HG02759 (cell line): ENCODE measurements at regions not wholly inside any gene's neighbourhood (a gene's known extent, or its start where the extent isn't known, plus 50 kb on each side); places are given as distances from the start of the nearest gene placed in this dataset.

Experiments used
- ATAC-seq: cut with Tn5 transposase; IDR thresholded peaks from one replicate; pipeline ENCODE4 v1.9.1; 2021; ENCODE audit warnings: mild to moderate bottlenecking, moderate library complexity; ENCODE audit not compliant: unreplicated experiment

DNA sequence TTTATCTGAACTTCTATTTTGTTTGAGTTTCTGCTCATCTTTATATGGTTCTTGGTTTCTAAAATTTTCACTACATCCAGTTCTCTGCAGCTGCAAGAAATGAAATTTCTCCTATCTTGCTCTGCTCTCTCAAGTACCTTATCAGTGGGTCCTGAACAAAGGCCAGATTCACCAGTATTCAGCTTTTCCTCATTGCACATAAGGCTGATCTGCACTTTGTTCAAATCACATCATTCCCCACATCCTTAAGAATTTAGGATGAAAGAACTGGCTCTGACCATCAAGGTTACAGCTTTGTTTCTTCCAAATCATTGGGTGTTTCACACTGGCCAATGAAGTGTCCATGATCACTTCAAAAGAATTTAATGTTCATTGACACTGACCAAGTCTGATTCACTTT is 211.4 kb downstream of the GRIN2B start:
- ATAC-seq, result no peak

GRCh38 chr12:13769273-13769672 is 212.1 kb downstream of the GRIN2B start:
- no peak for ATAC-seq

GRCh38 chr12:13764748-13765147 is 216.7 kb downstream of the GRIN2B start:
- no peak for ATAC-seq

DNA sequence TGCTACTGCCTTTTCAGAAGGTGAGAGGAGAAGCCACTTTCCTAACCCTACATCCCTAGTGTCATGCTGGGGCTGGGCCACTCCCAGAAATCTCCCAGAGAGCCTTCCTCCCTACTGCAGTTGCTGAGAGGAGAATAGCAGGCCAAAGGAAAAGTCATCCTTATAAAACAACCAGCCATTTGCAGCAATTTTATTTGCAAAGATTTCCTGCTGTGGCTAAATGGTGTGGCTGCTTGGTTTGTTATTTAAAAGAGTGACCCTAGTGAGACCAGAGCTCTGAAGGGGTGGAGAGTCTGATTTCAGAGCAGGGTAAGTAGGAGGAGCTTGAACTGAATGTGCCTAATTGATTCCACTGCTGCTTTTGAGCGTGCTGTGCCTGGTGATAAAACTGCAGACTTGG is 232.0 kb downstream of the GRIN2B start:
- no peak for ATAC-seq

- no peak for ATAC-seq
Measured at GRCh38 chr12:13745111-13745860, 236.1 kb downstream of the GRIN2B start.

GRCh38 chr12:13744561-13744960 is 236.8 kb downstream of the GRIN2B start:
- no peak for ATAC-seq

DNA sequence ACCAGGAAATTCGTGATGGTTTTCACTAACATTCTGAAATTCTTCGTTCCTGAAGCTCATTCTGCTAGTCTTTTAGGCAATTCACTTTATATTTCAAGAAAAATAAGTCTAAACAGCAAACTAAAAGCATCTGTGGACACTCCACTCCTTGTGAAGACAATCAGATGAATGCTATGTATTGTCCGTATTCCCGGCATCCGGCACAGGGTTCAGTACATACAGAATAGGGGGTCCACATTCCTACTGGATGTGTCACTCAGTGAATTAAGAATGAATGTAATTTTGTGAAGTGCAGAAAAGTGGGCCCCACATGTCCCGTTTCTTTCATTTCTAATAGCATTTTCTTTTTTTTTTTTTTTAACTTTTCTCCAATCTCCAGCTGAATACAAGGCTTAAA is 241.3 kb downstream of the GRIN2B start:
- ATAC-seq, result no peak

- no peak for ATAC-seq
Measured at GRCh38 chr12:13735734-13736133, 245.7 kb downstream of the GRIN2B start.

GRCh38 chr12:13734584-13735152 is 246.7 kb downstream of the GRIN2B start:
- ATAC-seq, result no peak

GRCh38 chr12:13727707-13728195 is 253.7 kb downstream of the GRIN2B start:
- ATAC-seq, result no peak

DNA sequence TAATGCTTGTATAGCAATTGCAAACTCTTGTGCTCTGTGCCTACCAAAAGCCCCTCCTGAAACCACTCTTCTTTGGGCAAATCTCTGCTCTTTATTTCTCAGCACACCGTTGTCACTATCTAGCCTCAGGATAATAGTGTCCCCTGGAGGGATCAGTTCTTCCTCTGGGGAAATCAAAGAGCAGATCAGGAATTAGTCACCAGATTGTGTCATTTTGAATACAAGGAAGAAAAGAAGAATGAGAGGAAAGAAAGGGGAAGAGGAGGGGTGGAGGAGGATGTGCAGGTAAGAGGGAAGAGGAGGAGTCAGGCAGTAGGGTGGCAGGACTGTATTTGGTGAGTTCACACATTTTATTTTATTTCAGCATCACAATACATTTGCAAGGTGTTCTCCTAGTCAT is 256.4 kb downstream of the GRIN2B start:
- ATAC-seq, result no peak

DNA sequence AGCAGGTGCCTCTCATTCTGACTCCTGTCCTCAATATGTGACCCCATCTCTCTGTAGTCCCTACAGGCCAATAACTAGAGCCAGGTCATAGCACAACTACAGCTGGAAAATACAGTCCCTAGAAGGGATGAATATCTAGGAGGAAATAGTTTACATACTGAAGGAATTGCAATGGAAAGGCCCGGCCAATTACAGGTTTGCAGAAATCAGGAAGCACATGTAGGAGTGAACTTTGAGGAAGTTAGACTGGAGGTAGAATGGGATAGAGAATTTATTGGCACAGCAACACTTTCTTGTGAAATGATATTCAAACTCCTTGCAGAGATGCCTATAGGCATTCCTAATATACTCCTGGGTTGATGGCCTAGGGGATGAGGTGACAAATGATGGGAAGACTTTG is 257.3 kb downstream of the GRIN2B start:
- no peak for ATAC-seq

GRCh38 chr12:13719986-13720385 is 261.4 kb downstream of the GRIN2B start:
- ATAC-seq, result no peak

DNA sequence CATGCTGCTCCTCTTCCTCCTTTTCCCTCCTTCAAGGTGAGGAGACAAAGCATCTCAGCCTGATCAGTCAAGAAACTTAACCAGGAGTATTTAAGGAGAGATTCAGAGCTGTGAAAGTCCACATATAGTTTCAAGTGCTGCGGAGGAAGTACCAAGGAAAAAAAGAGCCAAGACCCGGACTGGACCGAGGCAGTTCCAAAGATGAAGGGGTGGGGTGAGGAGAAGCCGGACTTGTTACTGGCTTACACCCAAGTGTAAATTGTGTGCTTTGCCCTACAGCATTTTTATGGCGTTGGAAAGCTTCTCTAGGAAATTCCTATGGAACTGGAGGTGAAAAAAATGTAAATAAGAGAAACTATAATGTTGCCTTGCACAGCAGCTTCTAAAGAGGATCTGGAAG is 263.1 kb downstream of the GRIN2B start:
- no peak for ATAC-seq

DNA sequence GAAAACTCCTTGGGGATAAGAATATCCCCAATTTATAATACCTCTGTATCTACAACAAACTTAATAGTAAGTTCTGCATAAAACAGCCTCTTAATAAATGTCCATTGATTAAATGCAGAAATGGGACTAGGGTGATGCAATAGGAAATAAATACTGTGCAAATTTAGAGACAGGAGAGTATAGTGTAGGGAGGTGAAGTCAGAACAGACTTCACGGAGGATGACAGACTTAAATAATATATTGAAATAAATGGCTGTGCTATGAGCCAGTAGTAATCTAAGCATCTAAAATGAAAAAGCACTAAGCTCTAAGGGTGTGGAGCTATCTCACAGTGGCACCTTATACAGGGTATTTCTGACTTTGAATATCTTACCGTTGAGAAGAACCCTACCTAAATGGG is 265.3 kb downstream of the GRIN2B start:
- ATAC-seq, result no peak

- no peak for ATAC-seq
Measured at GRCh38 chr12:13713556-13714410, 267.6 kb downstream of the GRIN2B start.

DNA sequence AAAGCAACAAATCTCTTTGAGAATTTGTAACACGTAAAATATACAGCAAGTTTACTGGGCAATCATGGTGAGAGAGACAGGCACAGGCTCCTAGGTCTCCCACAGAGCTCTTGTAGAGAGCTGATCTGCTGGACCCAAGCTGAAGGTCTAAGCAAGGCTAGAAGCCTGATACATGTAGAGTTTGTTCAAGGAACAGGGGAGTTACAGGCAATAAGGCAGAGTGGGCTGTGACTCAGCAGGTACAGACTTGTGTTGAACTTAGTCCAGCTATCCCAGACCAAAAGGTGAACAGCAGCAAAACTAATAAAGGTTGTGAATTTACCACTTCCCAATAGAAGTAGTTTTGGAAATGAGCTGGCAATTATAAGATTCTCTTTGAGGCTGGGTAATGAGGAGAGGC is 273.6 kb downstream of the GRIN2B start:
- no peak for ATAC-seq

DNA sequence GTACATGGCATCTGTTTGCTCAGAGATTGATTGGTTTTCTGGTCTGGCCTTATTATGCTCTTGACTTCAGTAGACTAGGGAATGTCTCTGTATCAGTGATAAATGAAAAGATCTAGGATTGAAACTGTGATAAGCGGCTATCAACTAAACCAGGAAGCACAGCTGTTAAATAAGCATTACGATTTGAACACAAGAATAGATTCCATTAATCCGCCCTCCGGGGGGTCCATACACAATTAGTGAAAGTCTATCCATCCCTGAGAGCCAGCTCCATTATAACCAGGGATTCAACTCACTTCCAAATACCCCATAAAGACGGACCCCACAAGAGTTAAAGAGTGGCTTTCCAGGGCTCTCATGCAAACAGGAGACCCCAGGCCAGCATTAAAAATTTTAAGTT is 279.0 kb downstream of the GRIN2B start:
- no peak for ATAC-seq

DNA sequence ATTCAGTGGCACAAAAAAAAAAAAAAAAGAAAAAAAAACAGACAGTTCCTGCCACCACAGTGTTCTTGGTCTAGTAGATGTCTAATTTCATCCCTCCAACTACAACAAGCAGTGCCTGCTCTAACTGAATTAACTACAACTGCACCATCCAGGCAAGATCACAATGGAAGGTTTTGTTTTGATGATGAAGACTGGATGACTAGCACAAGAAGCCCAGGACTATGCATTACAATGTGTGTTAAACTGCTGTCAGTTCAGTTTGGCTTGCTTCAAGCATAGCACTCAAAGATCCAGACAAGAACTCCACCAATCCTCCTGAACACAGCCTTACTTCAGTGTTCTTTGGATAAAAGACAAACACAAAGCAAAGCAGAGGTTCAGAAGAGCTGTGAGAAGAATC is 279.9 kb downstream of the GRIN2B start:
- ATAC-seq, result no peak

- no peak for ATAC-seq
Measured at GRCh38 chr12:13697973-13698372, 283.4 kb downstream of the GRIN2B start.

DNA sequence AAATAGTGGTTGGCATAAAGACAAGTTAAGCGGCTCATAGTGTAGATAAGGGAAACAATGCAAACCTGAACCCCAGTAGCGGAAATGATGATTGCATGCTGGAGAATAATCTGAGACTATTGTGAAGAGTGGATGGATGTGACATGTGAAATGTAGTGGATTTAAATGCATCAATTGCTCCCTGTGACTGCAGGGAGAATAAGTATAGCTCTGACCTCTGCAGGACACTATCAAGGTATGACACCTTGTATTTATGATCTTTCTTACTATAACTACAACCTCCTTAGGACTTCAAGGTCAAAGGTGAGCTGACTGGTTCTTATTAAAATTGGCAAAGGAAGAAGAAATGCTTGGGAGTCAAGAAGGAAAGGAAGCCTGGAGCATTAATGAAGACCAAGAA is 285.6 kb downstream of the GRIN2B start:
- no peak for ATAC-seq

DNA sequence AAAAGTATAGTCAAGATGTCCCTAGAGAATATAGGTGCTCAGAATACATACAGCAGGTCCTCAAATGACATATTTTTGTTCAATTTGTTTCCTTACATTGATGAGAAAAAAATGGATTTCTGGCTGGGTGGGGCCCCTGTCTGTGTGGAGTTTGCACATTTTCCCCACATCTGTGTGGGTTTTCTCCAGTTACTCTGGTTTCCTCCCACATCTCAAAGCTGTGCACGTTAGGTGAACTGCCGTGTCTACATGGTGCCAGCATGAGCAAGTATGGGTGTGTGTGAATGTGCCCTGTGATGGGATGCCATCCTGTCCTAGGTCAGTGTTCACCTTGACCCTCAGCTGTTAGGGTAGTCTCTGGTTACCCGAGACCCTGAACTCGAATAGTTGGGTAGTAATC is 289.1 kb downstream of the GRIN2B start:
- no peak for ATAC-seq
